Lung (tissue), 11 donors: ENCODE measurements at regions not wholly inside any gene's neighbourhood (a gene's known extent, or its start where the extent isn't known, plus 50 kb on each side); places are given as distances from the start of the nearest gene placed in this dataset.

Experiments used
- ATAC-seq: fragments of 200-7000 bp; cut with Tn5 transposase; one replicate; pipeline ENCODE4 v1.9.1; 2020; ENCODE audit warnings: moderate number of reproducible peaks; ENCODE audit not compliant: insufficient read depth, low FRiP score
- DNase-seq, 3 donors: peaks; one replicate each; pipeline ENCODE4 v3.0.0-alpha.2; 2013 to 2017
- H3K27ac ChIP-seq, 2 donors: one replicate each; pipeline ENCODE4 v1.5.1; 2013; ENCODE audit warnings: mild to moderate bottlenecking in 2 of 2, moderate library complexity in 2 of 2, control low read depth in 1 of 2, inconsistent platforms in 1 of 2, low read depth in 1 of 2, low read length in 1 of 2
- H3K27me3 ChIP-seq, 3 donors: one replicate each; pipeline ENCODE4 v1.5.1; 2013; ENCODE audit warnings: low read length in 2 of 3; ENCODE audit not compliant: control insufficient read depth in 3 of 3, insufficient read depth in 3 of 3
- H3K36me3 ChIP-seq, 4 donors: one replicate each; pipeline ENCODE4 v1.5.1; 2013; ENCODE audit warnings: low read length in 4 of 4, mild to moderate bottlenecking in 1 of 4, moderate library complexity in 1 of 4; ENCODE audit not compliant: control insufficient read depth in 4 of 4, insufficient read depth in 4 of 4
- H3K4me1 ChIP-seq, 5 donors: one replicate each; pipeline ENCODE4 v1.5.1; 2013; ENCODE audit warnings: low read length in 5 of 5, mild to moderate bottlenecking in 2 of 5, moderate library complexity in 1 of 5; ENCODE audit not compliant: control insufficient read depth in 5 of 5, insufficient read depth in 5 of 5
- H3K4me3 ChIP-seq: one replicate; pipeline ENCODE4 v1.5.1; 2013; ENCODE audit warnings: mild to moderate bottlenecking, control low read depth, moderate library complexity
- H3K9ac ChIP-seq, 2 donors: one replicate each; pipeline ENCODE4 v1.5.1; 2013; ENCODE audit warnings: low read length in 2 of 2, control low read depth in 1 of 2; ENCODE audit not compliant: insufficient read depth in 1 of 2
- H3K9me3 ChIP-seq, 4 donors: one replicate each; pipeline ENCODE4 v1.5.1; 2013; ENCODE audit warnings: low read length in 3 of 4, mild to moderate bottlenecking in 1 of 4, moderate library complexity in 1 of 4; ENCODE audit not compliant: control insufficient read depth in 4 of 4, insufficient read depth in 3 of 4
- CTCF ChIP-seq: IDR thresholded peaks from 2 replicates; pipeline ENCODE4 v1.5.1; 2012; ENCODE audit warnings: mild to moderate bottlenecking; ENCODE audit errors: control extremely low read depth, extremely low read depth
- WGBS, 2 donors: extraction: QIAGEN DNeasy Blood & Tissue Kit; methylation state at CpG; one replicate each; pipeline ENCODE4 v1.1.7; 2013; 5-methylcytosine and 5-hydroxymethylcytosine counted together
- donor health status: control.
- donor health status: control.
- donor health status: Bipolar disorder and iron deficiency.
- donor health status: healthy.
- donor health status: DM: yes; HTN: yes; CAD: no.

DNA sequence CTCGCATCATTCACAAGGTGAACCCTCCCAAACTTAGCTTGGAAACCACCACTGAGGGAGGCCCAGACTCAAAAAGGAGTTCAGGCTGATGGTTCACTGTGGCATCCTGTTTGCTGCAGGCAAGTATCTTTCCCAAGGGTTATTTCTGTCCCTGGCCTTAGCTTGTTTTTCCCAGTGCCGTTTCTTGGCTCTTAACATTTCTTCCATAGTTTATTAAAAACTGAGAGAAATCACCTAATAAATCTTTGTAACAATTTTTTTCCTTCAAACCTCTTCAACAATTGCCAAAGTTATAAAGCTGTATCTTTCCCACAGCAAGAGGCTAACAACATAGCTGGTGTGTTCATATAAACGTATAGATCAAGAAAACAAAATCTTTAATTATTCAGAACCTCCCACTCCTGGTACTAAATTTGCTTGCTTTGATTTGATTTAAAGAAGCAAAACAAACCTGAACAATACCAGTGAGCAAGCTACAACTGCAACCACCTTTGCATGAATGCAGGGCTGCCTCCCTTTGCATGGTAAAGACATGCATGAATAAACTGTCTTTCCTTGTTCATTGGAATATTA, 234.9 kb upstream of the STT3B start:
- Histone ChIP-seq H3K27me3 (no peaks in the 10 kb centered on the region), H3K4me3 (no peak overlapping the region), H3K9ac (no peak overlapping the region), H3K4me1 (peaks cover 0 to 13% (median 8%) of the 10 kb centered on the region in 5 donors), H3K9me3 (peaks cover 0 to 5% (median 2%) of the 10 kb centered on the region in 4 donors), H3K36me3 (no peaks in the 10 kb centered on the region), H3K27ac (no peak overlapping the region)
- ATAC-seq (no peak), DNase-seq (peak in 2 of 3 donors; percentile 70 to 76)
- WGBS, 2 donors = 84 to 85% methylated on average over 3 of the region's 3 CpGs
- no peak for TF ChIP-seq CTCF

DNA sequence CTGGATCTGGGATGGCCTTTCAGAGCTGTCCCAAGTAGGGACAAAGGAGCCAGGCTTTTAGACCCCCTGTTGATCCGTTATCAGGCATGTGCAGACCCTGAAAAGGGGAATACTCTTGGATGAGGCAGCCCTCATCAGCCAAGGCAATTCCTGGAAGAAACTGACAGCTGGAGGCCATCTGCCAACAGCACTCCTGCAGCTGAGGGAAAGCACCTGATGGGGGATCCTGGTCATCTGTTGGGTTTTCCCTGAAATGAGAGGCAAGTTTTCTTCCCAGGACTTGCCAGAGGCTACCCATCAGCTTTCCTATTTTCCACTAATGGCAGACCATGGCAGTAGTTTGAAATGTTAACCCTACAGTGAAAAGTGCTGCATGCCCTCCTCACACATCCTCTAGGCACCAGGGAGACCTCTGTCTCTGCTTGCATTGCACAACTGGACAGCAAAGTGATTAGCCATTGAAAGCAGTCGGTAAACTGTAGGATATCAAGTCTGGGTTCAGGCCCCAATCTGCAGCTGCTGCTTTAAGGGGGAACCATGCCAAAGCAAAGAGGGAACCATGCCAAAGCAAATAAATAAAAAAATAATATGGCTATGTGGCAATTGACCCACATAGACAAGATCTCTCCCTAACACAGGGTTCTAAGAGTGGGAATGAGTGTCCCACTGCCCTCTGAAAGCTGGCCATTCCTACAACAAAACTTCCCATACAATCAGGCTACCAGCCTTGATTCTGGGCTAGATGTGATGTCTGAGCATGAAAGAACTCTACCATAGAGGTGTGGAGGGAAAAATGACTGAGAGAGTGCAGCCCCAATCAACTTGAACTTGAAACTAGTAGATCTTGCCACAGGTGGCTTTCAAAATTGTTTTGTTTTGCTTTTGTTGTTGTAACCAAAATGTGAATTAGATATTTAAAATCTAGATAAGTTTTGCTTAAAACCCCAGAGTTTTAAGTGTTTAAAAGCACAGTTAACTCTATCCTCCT, 232.0 kb upstream of the STT3B start:
- peaks cover 0 to 13% (median 8%) of the 10 kb centered on the region in 5 donors for H3K4me1 ChIP-seq
- TF ChIP-seq CTCF = no peak
- no peak overlapping the region for H3K27ac ChIP-seq
- H3K9me3 ChIP-seq = peaks cover 0 to 5% (median 2%) of the 10 kb centered on the region in 4 donors
- H3K4me3 ChIP-seq = no peak overlapping the region
- WGBS, 2 donors = 67 to 80% methylated on average over 2 of the region's 2 CpGs
- no peak for ATAC-seq
- H3K9ac ChIP-seq = no peak overlapping the region
- DNase-seq = peak; percentile 50 to 75 (median 72)
- H3K36me3 ChIP-seq = no peaks in the 10 kb centered on the region
- H3K27me3 ChIP-seq = no peaks in the 10 kb centered on the region

DNA sequence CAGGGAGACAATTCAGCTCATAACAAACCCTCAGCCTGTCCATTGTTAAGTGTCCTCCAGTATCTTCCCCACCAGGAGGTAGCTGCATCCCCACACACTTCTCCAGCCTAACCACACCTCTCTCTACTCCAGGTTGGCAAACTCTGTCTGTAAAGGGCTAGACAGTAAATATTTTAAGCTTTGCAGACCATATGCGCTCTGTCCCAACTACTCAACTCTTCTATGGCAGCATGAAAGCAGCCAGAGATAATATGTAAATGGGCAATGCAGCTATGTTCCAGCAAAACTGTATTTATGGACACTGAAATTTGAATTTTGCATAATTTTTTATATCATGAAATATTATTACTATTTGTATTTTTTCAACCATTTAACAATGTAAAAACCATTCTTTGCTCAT, 230.4 kb upstream of the STT3B start:
- Histone ChIP-seq H3K9me3 (peaks cover 0 to 5% (median 2%) of the 10 kb centered on the region in 4 donors), H3K9ac (no peak overlapping the region), H3K4me3 (no peak overlapping the region), H3K4me1 (peaks cover 1 to 13% (median 8%) of the 10 kb centered on the region in 5 donors), H3K27me3 (no peaks in the 10 kb centered on the region), H3K27ac (no peak overlapping the region), H3K36me3 (no peaks in the 10 kb centered on the region)
- no peak for DNase-seq
- TF ChIP-seq CTCF = no peak
- WGBS, 2 donors = 97 to 100% methylated on average over 1 of the region's 1 CpG
- ATAC-seq = no peak
